Body of pancreas (tissue), 4 donors: ENCODE measurements at regions not wholly inside any gene's neighbourhood (a gene's known extent, or its start where the extent isn't known, plus 50 kb on each side); places are given as distances from the start of the nearest gene placed in this dataset.

Source experiments
- CTCF ChIP-seq, 7 experiments: fragments of 450-650 bp in 4 of 7; fragments of 200-600 bp in 3 of 7; sonication (generic) in 3 of 7; IDR thresholded peaks; one replicate each; pipeline ENCODE4 v1.5.1; 2016 to 2019; ENCODE audit warnings: antibody characterized with exemption in 7 of 7
- POLR2A ChIP-seq, 3 donors: fragments of 450-650 bp; IDR thresholded peaks; one replicate each; pipeline ENCODE4 v1.6.1; 2016; ENCODE audit warnings: antibody characterized with exemption in 3 of 3, mild to moderate bottlenecking in 2 of 3

DNA sequence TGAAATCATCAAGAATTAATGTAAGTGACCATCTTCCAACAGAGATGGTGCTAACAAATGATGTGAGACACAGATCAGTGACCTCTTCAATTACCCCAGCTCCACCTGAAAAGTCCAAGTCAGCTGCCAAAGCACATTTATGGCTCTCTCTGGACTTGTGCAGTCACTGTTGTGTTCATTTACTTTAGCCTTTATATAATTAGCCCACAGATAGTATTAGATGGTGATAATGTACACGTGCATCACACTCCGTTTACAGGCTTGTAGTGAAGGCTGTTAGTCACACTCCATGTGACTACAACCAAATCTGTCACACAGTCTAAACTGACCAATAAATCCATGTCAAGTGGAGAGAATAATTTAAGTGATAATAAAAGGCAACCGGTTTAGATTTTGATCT is 331.5 kb upstream of the IL12A start:
- no peak for TF ChIP-seq CTCF (IDR thresholded peaks at IDR 0.05)
- no peak for TF ChIP-seq POLR2A (IDR thresholded peaks at IDR 0.05)
